GM21717 (cell line): ENCODE measurements at regions not wholly inside any gene's neighbourhood (a gene's known extent, or its start where the extent isn't known, plus 50 kb on each side); places are given as distances from the start of the nearest gene placed in this dataset.
"Not testable (repeated sequence)": the region's sequence is repeated elsewhere in the genome, so short reads cannot be mapped to it uniquely, and the experiment has no call there.

Experiments
- ATAC-seq: cut with Tn5 transposase; IDR thresholded peaks from one replicate; pipeline ENCODE4 v1.9.1; 2021; ENCODE audit warnings: mild to moderate bottlenecking, moderate library complexity; ENCODE audit not compliant: unreplicated experiment

DNA sequence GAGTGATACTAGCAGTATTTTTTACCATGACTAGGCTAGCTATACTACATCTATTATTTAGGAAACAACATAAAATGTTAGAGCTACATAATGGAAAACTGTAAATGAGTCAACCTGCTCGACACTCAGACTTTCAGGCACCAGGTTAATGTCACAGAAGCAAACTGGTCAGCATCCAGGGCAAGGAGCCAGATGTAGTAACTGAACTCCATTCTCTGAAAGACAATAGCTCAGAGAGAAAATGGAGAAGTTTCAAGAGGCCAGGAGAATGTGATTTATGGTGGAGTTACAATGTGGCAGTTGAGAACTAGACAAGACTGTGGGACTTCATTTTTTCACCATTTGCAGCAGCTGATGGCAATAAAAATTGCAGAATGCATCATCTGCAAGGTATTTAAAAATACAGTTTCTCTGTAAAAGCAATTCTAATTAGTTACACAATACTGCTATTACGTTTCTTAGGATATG, 342.7 kb upstream of the PABPC4L start:
- no peak for ATAC-seq

DNA sequence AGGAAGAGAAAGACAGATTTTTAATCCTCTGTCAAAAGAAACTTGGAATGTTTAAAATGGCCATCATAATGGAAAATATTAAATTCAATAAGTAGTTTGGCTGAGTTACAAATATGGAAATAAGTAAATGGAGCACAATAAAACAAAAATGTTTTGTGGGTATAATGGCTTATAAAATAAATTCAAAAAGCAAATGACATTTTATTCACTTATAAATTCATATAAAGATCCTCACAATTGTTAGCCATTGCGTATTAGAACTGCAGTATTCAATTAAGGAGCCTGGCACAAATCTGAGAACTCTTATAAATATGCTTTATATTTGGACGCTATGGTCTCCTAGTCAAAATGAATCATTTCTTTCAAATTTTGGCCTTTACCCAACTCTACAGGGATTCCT, 339.0 kb upstream of the PABPC4L start:
- no peak for ATAC-seq

DNA sequence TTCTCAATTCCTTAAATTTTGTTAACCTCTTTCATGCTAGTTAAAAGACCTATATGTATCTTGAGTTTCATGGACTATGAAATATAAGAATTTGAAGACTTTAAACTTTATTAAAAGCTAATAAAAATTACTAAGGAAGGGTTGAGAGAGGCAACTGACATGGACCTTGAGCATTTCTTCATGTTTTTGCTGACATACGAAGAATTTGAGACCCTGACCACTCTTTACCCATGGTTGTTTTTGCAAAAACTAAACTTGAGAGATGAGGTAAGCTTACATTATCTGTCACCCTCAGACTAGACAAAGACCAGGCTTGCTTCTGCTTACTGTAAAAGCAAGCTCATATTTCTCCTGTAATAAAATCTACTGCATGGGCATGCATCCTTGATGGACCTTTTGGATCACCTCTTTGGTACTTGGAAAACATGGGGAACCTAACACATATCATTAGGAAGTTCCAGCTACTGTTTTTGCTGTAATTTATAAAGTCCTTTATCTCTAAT, 338.2 kb upstream of the PABPC4L start:
- ATAC-seq = no peak

DNA sequence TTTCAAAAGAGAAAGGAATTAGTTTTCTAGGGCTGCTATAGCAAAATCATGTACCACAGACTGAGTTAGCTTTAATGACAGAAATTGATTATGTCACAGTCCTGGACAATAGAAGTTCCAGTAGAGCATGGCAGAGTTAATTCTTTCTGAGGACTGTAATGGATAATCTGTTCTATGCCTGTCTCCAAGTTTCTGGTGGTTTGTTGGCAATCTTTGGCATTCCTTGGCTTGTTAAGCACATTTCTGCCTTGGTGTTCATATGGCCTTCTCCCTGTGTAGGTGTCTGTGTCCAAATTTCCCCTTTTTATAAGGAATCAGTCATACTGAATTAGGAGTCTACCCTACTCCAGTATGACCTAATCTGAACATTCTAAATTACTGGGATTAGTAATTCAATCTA, 336.1 kb upstream of the PABPC4L start:
- no peak for ATAC-seq

DNA sequence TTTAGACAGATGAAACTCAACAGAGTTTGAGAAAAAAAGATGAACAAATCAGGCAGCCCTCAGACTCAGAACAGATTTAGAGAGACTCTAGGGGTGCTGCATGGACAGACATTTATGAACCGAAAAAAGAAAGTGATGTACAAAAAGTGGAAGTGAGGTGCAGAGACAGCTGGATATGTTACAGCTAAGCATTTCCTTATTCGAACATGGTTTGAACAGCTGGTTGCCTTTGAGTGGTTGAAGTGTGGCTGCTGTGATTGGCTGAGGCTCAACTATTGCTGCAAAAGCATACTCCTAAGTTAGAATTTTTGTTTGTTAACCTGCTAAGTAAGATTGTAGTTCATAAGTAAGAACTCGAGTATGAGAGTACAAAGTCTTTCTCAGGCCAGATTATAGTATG, 331.5 kb upstream of the PABPC4L start:
- ATAC-seq = peak; percentile 87

DNA sequence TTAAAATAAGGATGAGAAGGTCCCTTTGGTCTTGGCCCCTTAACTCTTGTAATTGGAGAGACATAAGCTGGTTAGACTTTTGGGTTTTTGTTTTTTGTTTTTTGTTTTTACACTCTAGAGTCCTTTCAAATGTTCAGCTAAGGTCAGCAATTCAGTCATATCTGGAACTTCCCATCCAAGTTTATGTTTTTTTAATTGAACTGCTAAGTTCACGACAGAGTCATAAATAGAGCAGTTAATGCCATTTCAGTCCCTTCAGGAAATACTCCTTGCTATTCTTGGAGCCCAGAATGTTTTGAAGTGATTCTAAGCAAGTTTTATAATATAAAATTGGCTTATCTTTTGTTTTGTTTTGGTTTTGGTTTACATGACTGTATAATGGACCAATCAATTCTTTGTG, 329.4 kb upstream of the PABPC4L start:
- ATAC-seq = no peak

DNA sequence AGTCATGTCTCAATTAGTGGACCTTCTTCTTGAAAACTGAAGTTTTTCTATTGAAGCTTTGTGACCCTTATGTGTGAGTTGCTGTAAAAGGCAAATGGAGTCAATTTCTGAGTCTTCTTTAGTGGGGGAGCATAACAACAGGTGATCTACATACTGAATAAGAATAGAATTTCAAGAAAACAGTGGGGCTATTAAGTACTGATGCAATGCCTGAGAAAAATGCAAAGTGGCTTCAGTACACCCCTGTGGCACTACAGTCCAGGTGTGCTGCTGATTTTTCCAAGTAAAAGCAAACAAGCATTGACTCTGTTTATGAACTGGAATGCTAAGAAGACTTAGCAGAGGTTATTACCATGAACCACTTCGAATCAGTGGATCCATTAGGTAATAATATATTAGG, 328.0 kb upstream of the PABPC4L start:
- no peak for ATAC-seq

DNA sequence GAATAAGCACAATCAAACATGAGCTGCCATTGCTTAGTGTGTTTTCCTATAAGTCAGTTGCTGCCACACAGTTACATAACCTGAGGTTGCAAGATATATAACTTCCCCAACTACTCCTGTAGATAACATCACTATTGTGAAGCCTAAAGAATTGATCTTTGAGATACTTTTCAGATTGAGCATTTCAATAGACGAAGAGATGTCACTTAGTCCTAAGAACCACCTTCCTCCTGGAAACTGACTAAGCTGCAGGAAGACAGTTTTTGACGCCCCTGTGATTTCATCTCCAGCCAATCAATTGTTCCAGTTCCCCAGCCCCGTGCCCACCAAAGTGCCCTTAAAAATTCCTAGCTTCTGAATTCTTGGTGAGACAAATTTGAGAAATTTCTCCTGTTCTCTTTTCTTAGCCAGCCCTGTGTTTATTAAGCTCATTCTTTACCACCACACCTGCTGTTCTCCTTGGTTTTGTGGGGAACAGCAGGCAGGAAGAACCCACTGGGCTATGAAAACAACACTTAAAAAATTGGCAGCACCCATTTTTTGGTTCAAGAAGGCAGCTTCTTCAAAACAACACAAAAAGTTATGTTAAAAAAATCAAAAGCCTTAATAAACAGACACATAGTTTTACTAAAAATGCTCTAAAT, 317.1 kb upstream of the PABPC4L start:
- no peak for ATAC-seq

DNA sequence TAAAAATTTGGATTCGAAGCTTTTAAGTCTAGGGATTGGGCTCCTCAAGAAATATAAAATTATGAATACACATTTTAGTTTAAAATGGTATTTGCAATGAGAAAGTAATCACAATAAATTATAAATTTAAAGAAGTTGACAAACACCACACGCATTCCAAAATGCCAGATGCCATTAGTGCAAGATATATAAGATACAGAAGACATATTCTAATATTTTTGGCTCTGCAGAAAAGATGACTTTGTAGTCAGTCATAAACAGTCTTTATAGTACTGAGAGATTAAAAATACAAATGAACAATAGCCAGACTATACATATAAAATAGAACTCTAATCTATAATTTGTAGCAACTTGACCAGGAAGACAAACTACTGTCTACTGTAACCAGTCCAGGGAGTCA, 309.0 kb upstream of the PABPC4L start:
- ATAC-seq = no peak

DNA sequence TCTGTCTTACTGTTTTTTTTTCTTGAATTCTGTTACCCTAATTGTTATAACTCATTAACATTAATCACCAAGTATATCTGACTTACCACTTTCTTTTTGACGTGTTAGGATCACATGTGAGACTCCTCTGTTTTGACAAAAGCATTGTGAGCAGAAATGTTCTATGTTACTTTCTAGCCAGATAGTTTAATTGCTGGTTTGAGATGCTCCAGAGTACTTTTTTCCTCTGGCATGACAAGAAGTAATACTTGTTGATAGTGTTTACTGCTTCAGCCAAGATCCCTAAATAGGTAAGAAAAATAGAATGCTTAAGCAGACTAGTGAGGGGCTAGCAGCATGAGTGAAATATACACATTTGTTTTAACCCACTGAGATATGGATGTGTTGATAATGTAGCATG, 303.9 kb upstream of the PABPC4L start:
- no peak for ATAC-seq

DNA sequence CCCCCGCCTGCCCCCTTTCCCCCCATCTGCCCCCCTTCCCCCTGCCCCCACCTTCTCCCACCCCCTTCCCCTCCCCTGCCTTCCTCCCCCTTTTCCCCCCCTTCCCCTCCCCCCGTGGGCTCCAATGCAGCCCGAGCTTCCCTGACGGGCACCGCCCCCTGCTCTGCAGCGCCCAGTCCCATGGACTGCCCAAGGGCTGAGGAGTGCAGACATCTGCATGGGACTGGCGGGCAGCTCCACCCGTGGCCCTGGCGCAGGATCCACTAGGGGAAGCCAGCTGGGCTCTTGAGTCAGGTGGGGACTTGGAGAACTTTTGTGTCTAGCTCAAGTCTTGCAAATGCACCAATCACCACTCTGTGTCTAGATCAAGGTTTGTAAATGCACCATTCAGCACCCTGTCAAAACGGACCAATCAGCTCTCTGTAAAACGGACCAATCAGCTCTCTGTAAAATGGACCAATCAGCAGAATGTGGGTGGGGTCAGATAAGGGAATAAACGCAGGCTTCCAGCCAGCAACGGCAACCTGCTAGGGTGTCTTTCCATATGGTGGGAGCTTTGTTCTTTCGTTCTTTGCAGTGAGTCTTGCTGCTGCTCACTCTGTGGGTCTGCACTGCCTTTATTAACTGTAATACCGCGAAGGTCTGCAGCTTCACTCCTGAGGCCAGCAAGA, 300.5 kb upstream of the PABPC4L start:
- no peak for ATAC-seq

DNA sequence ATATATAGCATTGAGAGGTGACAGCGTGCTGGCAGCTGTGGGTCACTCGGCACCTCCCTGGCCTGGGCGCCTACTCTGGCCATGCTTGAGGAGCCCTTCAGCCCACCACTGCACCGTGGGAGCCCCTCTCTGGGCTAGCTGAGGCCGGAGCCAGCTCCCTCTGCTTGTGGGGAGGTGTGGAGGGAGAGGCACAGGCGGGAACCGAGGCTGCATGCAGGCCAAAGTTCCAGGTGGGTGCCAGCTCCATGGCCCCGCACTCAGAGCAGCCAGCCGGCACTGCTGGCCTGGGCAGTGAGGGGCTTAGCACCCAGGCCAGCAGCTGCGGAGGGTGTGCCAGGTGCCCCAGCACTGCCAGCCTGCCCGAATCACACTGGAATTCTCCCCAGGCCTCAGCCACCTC, 299.9 kb upstream of the PABPC4L start:
- ATAC-seq = not testable (repeated sequence)

DNA sequence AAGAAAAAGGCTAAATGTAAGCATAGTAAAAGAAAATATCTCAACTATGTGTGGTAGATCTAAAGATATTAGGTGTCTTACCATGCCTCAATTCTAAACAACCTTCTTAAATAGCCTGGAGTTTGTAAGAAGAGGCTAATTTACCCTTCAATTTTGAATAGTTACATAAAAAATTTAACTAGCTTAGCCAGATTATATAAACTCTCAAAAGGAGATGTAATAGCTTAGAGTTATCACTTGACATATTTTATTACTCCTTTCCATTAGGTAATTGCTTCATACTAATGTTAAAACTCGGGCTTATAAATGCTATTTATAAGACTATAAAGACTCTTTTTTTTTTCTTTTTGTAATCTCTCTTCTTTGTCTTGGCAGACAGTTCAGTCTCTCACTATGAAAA, 297.5 kb upstream of the PABPC4L start:
- ATAC-seq = no peak

DNA sequence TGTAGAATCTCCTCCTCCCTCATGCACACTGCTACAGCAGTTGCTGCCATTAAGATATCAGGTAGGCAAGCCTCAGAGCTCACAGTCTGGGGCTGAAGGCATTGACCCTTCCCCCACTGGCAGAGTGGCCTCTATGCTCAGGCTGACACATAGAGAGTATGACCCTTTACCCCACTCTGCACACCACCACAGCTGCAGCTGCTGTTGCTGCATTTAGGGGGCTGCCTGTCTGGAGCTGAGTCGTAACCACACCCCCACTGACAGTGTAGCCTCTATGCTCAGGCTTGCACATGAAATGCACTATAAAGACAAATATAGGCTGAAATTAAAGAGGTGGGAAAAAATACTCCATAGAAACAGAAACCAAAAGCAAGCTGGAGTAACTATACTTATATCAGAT, 289.3 kb upstream of the PABPC4L start:
- ATAC-seq = no peak

DNA sequence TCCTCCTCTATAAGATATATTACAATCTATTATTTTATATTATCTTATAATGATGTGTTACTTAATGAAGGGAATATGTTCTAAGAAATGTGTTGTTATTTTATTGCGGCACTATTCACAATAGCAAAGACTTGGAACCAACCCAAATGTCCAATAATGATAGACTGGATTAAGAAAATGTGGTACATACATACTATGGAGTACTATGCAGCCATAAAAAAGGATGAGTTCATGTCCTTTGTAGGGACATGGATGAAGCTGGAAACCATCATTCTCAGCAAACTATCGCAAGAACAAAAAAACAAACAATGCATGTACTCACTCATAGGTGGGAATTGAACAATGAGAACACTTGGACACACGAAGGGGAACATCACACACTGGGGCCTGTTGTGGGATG, 281.9 kb upstream of the PABPC4L start:
- not testable (repeated sequence) for ATAC-seq

DNA sequence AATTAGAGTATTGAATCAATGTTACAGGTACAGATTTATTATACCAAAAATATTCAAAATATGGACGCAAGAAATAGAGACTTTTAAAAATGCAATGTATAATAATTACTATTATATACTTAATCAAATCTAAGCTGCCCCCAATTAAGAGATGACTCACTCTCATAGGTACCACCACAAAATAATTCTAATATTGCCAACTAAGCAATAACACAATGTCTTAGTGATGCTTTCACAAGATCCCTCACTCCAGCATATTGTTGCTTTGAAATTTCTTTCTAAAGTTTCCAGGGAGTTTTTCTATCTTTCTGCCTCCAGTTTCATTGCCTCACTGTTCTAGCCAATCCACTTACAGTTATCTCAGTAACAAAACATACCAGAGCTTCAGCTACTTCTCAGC, 270.0 kb upstream of the PABPC4L start:
- no peak for ATAC-seq

DNA sequence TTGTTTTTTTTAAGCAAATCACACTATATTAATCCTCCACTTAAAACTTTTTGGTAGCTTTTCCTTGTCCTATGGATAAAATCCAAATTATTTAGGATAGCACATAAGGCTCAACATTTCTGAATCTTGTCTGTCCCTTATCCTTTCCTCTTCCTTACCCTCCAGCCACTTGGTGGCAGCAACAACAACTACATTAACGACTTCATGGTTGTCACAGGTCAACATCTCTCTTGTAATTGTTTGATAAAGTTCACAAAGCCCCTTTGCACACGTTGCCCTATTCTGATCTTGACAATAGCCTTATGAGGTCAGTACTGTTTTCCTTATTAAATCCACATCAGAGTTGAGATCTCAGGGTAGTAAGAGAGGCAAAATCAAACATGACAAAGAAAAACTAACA, 269.0 kb upstream of the PABPC4L start:
- ATAC-seq = no peak

DNA sequence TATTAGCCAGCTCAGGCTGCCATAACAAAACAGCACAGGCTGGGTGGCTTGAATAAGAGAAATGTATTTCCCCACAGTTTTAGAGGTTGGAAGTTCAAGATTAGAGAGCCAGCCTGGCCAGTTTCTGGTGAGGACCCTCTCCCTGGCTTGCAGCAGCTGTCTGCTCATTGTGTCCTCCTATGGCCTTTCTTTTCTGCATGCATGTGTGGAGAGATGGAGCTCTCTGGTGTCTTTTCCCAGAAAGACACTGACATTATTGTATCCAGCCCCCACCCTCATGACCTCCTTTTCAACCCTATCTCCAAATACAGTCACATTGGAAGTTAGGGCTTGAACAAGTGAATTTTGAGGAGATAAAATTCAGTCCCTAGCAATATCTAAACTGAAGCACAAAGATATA, 263.8 kb upstream of the PABPC4L start:
- ATAC-seq = no peak

DNA sequence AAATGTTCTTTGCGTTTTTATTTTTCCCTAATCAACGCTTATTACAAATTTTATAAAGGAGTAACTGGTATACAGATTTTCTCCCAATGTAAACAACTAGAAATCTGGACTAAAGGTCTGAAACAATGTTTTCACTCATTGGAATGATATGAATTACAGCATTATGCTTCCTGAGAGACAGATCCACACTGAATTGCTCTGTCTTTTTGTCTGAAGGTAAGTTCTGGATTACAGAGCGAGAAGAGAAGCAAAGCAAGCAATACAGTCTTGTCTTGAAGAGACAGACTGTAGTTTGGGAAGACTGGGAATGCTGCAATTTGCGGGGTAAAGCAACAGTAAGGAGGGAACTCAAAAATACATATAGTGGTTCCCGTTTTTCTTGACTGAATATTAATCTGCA, 262.2 kb upstream of the PABPC4L start:
- ATAC-seq = no peak

DNA sequence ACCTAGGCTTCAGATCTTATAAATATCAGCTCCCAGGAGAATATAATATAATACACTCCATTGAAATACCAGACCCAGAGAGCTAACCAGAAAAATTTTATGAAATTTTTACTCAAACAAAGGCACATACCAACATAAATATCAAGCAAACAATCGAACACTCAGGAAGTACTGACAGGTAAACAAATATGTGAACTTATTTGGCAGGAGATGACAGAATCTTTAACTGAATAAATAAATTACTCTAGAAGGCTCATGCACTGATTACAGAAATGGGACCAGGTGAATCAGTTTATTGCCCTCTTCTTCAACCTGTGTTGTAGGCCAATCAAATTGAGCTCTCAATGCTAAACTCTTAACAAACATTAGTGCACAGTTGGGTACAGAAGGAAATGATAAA, 225.2 kb upstream of the PABPC4L start:
- ATAC-seq = no peak

DNA sequence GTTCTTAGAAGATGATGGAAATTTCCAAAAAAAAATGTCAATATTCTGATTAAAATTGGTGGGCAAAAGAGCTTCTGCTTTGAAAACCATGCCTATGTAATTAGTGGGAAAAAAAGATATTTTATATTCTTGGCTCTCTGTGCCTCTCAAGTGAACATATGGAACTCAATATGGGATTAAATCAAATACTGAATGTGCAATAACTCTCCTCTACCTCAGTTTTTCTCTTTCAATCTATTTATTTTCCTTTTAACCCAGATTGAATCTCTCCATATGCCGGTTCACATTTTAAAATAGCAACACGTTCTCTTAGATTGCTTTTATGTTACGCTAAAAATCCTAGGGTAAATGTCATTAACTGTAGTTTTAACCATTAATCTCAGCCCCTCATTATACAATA, 224.2 kb upstream of the PABPC4L start:
- ATAC-seq = no peak

DNA sequence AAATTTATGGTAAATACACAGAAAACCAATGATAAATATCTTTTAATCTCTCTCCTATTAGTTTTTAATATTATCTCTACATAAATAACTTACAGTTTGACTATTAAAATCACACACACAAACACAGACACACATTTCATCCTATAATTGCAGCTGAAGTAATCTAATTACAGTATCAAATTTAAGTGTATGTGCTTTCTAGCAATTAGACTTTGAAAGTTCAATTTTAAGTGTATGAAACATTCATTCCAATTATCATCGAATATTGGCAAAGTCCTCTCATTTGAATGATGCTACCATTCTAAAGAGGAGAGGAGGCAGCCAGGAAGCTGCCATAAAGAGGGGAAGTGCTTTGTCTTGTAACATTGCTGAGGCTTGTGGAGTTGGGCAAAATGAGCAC, 221.2 kb upstream of the PABPC4L start:
- ATAC-seq = no peak

DNA sequence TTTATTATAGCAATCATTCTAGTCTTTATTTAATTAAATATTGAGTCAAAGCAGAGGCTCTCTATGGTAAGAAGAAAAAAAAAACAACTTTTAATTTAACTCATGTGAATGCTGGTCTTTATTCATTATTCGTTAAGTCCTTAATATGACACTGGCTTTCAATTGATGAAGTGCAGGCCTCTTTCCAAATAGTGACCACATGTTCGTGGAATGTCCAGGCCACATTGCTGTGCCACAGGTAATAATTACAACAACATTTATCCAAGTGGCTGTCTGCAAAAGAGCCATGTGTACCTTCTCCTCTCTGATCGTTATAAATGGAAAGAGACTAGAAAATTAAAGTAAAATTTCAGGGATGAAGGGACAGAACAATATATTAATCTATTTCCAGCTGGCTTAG, 220.1 kb upstream of the PABPC4L start:
- no peak for ATAC-seq
